Spleen (tissue), 7 donors: ENCODE measurements at regions not wholly inside any gene's neighbourhood (a gene's known extent, or its start where the extent isn't known, plus 50 kb on each side); places are given as distances from the start of the nearest gene placed in this dataset.

Experiments
- POLR2A ChIP-seq, 3 donors: fragments of 450-650 bp; IDR thresholded peaks; one replicate each; pipeline ENCODE4 v1.5.1; 2017; ENCODE audit warnings: antibody characterized with exemption in 3 of 3, mild to moderate bottlenecking in 1 of 3
- TF ChIP-seq, protein P1 (sequence below), 11 experiments: fragments of 200-600 bp in 7 of 11; fragments of 450-650 bp in 4 of 11; sonication (generic) in 4 of 11; IDR thresholded peaks in 8 of 11; conservative IDR thresholded peaks in 3 of 11; 1 replicate in 7 of 11; 2 replicates in 4 of 11; pipeline versions ENCODE4 v1.4.0 to v1.8.0; 2016 to 2021; ENCODE audit warnings: antibody characterized with exemption in 11 of 11, inconsistent platforms in 4 of 11, mild to moderate bottlenecking in 1 of 11
- donor health status: DM: no; HTN: no; CAD: no; lungs with moderate emphysema.
- donor health status: DM: no; HTN: no; CAD: no.
- donor health status: DM: no; HTN: no; CAD: no.

DNA sequence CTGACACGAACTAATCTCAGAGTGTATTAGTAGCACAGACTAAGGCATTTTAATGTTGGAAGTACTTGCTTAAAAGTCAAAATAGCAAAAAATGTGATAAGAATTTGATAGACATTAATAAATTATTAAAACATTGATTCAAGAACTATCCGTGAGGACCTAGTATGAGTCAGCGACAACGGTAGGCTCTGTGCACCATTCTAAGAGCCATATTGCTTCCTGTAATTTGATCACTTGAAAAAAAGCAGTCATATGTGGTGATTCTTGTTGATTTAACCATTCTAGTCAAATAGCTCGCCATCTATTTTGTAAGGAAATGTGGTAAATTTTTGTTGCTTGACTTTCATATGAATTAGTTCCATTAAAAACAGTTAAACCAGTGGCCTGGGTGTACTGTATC, 534.9 kb upstream of the ARRDC4 start:
- no peak for TF ChIP-seq POLR2A (IDR thresholded peaks at IDR 0.05)
- TF ChIP-seq, protein P1, sequence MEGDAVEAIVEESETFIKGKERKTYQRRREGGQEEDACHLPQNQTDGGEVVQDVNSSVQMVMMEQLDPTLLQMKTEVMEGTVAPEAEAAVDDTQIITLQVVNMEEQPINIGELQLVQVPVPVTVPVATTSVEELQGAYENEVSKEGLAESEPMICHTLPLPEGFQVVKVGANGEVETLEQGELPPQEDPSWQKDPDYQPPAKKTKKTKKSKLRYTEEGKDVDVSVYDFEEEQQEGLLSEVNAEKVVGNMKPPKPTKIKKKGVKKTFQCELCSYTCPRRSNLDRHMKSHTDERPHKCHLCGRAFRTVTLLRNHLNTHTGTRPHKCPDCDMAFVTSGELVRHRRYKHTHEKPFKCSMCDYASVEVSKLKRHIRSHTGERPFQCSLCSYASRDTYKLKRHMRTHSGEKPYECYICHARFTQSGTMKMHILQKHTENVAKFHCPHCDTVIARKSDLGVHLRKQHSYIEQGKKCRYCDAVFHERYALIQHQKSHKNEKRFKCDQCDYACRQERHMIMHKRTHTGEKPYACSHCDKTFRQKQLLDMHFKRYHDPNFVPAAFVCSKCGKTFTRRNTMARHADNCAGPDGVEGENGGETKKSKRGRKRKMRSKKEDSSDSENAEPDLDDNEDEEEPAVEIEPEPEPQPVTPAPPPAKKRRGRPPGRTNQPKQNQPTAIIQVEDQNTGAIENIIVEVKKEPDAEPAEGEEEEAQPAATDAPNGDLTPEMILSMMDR (IDR thresholded peaks at IDR 0.05 in 8 of 11, conservative IDR thresholded peaks at IDR 0.05 in 3 of 11) = no peak
